ENCODE measurements at regions not wholly inside any gene's neighbourhood (a gene's known extent, or its start where the extent isn't known, plus 50 kb on each side); places are given as distances from the start of the nearest gene placed in this dataset.

GRCh38 chr7:115406219-115406618 is 484.3 kb downstream of the MDFIC start:
- Histone ChIP-seq H3K9ac (ENCODE audit: low read depth, low read length) (no peak overlapping the region), H2BK15ac (ENCODE audit: low read depth, low read length) (no peak overlapping the region), H3K23ac (ENCODE audit: low read depth, low read length) (no peak overlapping the region), H4K8ac (ENCODE audit: low read depth in 2 of 2, low read length in 2 of 2) (no peak overlapping the region), H3K79me1 (ENCODE audit: low read depth in 1 of 2, low read length in 2 of 2) (no peaks in the 10 kb centered on the region), H3K4me2 (ENCODE audit: low read depth, low read length) (no peak overlapping the region), H3K56ac (ENCODE audit: extremely low read depth, insufficient read depth, low read length) (no peak overlapping the region), H2BK5ac (ENCODE audit: low read depth, low read length, poor library complexity, severe bottlenecking) (no peak overlapping the region), H3K4me3 (ENCODE audit: insufficient read depth, low read depth, low read length) (no peak overlapping the region), H3K18ac (ENCODE audit: low read depth, low read length) (no peak overlapping the region), H3K9me3 (ENCODE audit: control insufficient read depth, insufficient read depth, low read length) (no peaks in the 10 kb centered on the region), H2AK9ac (replicated peaks; ENCODE audit: low read depth, low read length, poor library complexity) (no peak overlapping the region), H3K4ac (ENCODE audit: low read depth, low read length) (no peak overlapping the region), H3K9me1 (ENCODE audit: insufficient read depth, low read length) (no peaks in the 10 kb centered on the region), H2AK5ac (ENCODE audit: low read depth, low read length) (no peak overlapping the region), H2AFZ (replicated peaks; ENCODE audit: low read length, poor library complexity) (no peak overlapping the region), H3K27me3 (ENCODE audit: control insufficient read depth, insufficient read depth, low read length) (no peaks in the 10 kb centered on the region), H4K91ac (ENCODE audit: insufficient read depth, low read depth, low read length) (no peak overlapping the region), H4K5ac (ENCODE audit: low read depth, low read length) (no peak overlapping the region), H3K36me3 (ENCODE audit: control insufficient read depth, insufficient read depth, low read length) (no peaks in the 10 kb centered on the region), H3K27ac (ENCODE audit: insufficient read depth, low read length) (no peak overlapping the region), H3K4me1 (ENCODE audit: control insufficient read depth, insufficient read depth, low read length) (no peaks in the 10 kb centered on the region), H2BK120ac (ENCODE audit: low read depth, low read length) (no peak overlapping the region), H4K20me1 (ENCODE audit: insufficient read depth, low read length) (no peaks in the 10 kb centered on the region), H3K14ac (replicated peaks; ENCODE audit: low read depth, low read length) (no peak overlapping the region), H2BK20ac (ENCODE audit: low read depth, low read length) (no peak overlapping the region)
- DNase-seq (no peak), ATAC-seq (ENCODE audit: low read depth) (no peak)
- TF ChIP-seq BHLHE40 (IDR thresholded peaks at IDR 0.05; ENCODE audit: low read depth, low read length): no peak
- TF ChIP-seq MXI1 (IDR thresholded peaks at IDR 0.05; ENCODE audit: borderline replicate concordance, low read depth, low read length): no peak
- no peak for TF ChIP-seq SMC3 (IDR thresholded peaks at IDR 0.05; ENCODE audit: low read depth, low read length)
- TF ChIP-seq POLR2A (IDR thresholded peaks at IDR 0.05; ENCODE audit: low read depth, low read length): no peak
- TF ChIP-seq USF2 (IDR thresholded peaks at IDR 0.05; ENCODE audit: low read depth, low read length): no peak
- no peak for TF ChIP-seq CTCF (conservative IDR thresholded peaks at IDR 0.05; ENCODE audit: low read depth, low read length)
- intact Hi-C loops (cut with micrococcal nuclease): no loop called here
- dilution Hi-C loops (cut with HindIII; ENCODE audit: low sequenced_read_pairs, unreplicated experiment): no loop called here
- CTCF ChIA-PET: interaction anchor here (0.7 kb wide), 1 partner anchor 1128 kb away, joined by 5 read pairs; no protein-coding TSS in a partner anchor
- in situ Hi-C loops (cut with MboI; ENCODE audit: low sequenced_read_pairs): no loop called here
- POLR2A ChIA-PET (ENCODE audit: unreplicated experiment): no interaction called here
- no TSS peak for BruUV-seq (replicated peaks)
